Keratinocyte (primary cell): ENCODE measurements at regions not wholly inside any gene's neighbourhood (a gene's known extent, or its start where the extent isn't known, plus 50 kb on each side); places are given as distances from the start of the nearest gene placed in this dataset.

Experiments
- DNase-seq: peaks from one replicate; pipeline ENCODE4 v3.0.0-alpha.2; 2011; ENCODE audit warnings: low read depth, missing footprints, low spot score
- FAIRE-seq: peaks from 2 replicates; lab custom pipeline; 2011; peaks lifted over from hg19 to GRCh38; lab: Jason Lieb, UNC
- H2AFZ ChIP-seq: 2 replicates; pipeline ENCODE4 v1.6.0; 2012; ENCODE audit warnings: low read length, control low read depth, inconsistent platforms; ENCODE audit not compliant: control insufficient read depth
- H3K27ac ChIP-seq: 2 replicates; pipeline ENCODE4 v1.5.1; 2011; ENCODE audit warnings: low read length; ENCODE audit not compliant: control insufficient read depth, insufficient read depth
- H3K27me3 ChIP-seq: 3 replicates; pipeline ENCODE4 v1.6.0; 2011; ENCODE audit warnings: low read length; ENCODE audit not compliant: control insufficient read depth, insufficient read depth; ENCODE audit errors: extremely low read depth
- H3K36me3 ChIP-seq, 2 experiments: 2 replicates in 1 of 2; 3 replicates in 1 of 2; pipeline ENCODE4 v1.5.1; 2011; ENCODE audit warnings: low read length in 2 of 2, mild to moderate bottlenecking in 1 of 2; ENCODE audit not compliant: control insufficient read depth in 2 of 2, insufficient read depth in 2 of 2; ENCODE audit errors: extremely low read depth in 1 of 2
- H3K4me1 ChIP-seq: 3 replicates; pipeline ENCODE4 v1.5.1; 2011; ENCODE audit warnings: low read length; ENCODE audit not compliant: control insufficient read depth, insufficient read depth; ENCODE audit errors: extremely low read depth
- H3K4me2 ChIP-seq: 3 replicates; pipeline ENCODE4 v1.6.0; 2011; ENCODE audit warnings: low read depth, low read length; ENCODE audit not compliant: control insufficient read depth, insufficient read depth; ENCODE audit errors: extremely low read depth
- H3K4me3 ChIP-seq, 3 experiments: fragments of 200-600 bp in 1 of 3; sonication (generic) in 1 of 3; 2 replicates in 2 of 3; 3 replicates in 1 of 3; pipeline ENCODE4 v1.5.1; 2011 to 2016; ENCODE audit warnings: low read length in 3 of 3, mild to moderate bottlenecking in 3 of 3, control low read depth in 2 of 3, inconsistent platforms in 1 of 3, low read depth in 1 of 3, mixed read lengths in 1 of 3, mixed run types in 1 of 3, moderate library complexity in 1 of 3; ENCODE audit not compliant: control insufficient read depth in 2 of 3, insufficient read depth in 2 of 3; ENCODE audit errors: extremely low read depth in 1 of 3
- H3K79me2 ChIP-seq: 2 replicates; pipeline ENCODE4 v1.6.0; 2012; ENCODE audit warnings: low read length; ENCODE audit not compliant: control insufficient read depth, insufficient read depth
- H3K9ac ChIP-seq: 3 replicates; pipeline ENCODE4 v1.6.0; 2011; ENCODE audit warnings: low read length; ENCODE audit not compliant: control insufficient read depth, insufficient read depth; ENCODE audit errors: extremely low read depth
- H3K9me1 ChIP-seq: 3 replicates; pipeline ENCODE4 v1.6.0; 2011; ENCODE audit warnings: low read length; ENCODE audit not compliant: control insufficient read depth, insufficient read depth; ENCODE audit errors: extremely low read depth
- H3K9me3 ChIP-seq: 2 replicates; pipeline ENCODE4 v1.5.1; 2012; ENCODE audit warnings: low read depth, low read length; ENCODE audit not compliant: control insufficient read depth
- H4K20me1 ChIP-seq: 3 replicates; pipeline ENCODE4 v1.6.0; 2011; ENCODE audit warnings: low read length; ENCODE audit not compliant: control insufficient read depth, insufficient read depth; ENCODE audit errors: extremely low read depth
- CTCF ChIP-seq, 3 experiments: IDR thresholded peaks in 1 of 3; conservative IDR thresholded peaks in 1 of 3; optimal IDR thresholded peaks in 1 of 3; 2 replicates in 2 of 3; 3 replicates in 1 of 3; pipeline versions ENCODE3 to v1.5.1; 2011; ENCODE audit warnings: low read length in 3 of 3, mild to moderate bottlenecking in 3 of 3, moderate library complexity in 2 of 3, control low read depth in 1 of 3, inconsistent platforms in 1 of 3; ENCODE audit not compliant: insufficient read depth in 2 of 3; ENCODE audit errors: extremely low read depth in 1 of 3
- EZH2 ChIP-seq: IDR thresholded peaks from one replicate; pipeline ENCODE4 v1.6.1; 2012; ENCODE audit warnings: inconsistent platforms, mild to moderate bottlenecking, low read length, moderate library complexity
- dilution Hi-C: fragments of 300-500 bp; cut with MboI; formaldehyde crosslinking; loops from one replicate; pipeline ENCODE4 v1.7.0; 2020; ENCODE audit warnings: low sequenced_read_pairs; ENCODE audit not compliant: extremely low pct_ligation_motif_present

- FAIRE-seq: no peak
- H3K27me3 ChIP-seq: no peaks in the 10 kb centered on the region
- no peak overlapping the region for H3K9ac ChIP-seq
- no peak overlapping the region for H3K27ac ChIP-seq
- no peaks in the 10 kb centered on the region for H3K4me1 ChIP-seq
- no peak overlapping the region for H3K4me3 ChIP-seq
- TF ChIP-seq CTCF (optimal IDR thresholded peaks at IDR 0.05 in 1 of 3, IDR thresholded peaks at IDR 0.05 in 1 of 3, conservative IDR thresholded peaks at IDR 0.05 in 1 of 3; ENCODE audit: extremely low read depth in 1 of 3, insufficient read depth in 2 of 3, low read length in 3 of 3) (no peak), EZH2 (no peak)
- H3K79me2 ChIP-seq: no peaks in the 10 kb centered on the region
- no peaks in the 10 kb centered on the region for H4K20me1 ChIP-seq
- dilution Hi-C loops: no loop called here
- no peaks in the 10 kb centered on the region for H3K36me3 ChIP-seq
- H2AFZ ChIP-seq: no peak overlapping the region
- no peaks in the 10 kb centered on the region for H3K9me3 ChIP-seq
- no peak overlapping the region for H3K4me2 ChIP-seq
- H3K9me1 ChIP-seq: no peaks in the 10 kb centered on the region
- DNase-seq: no peak
Measured at GRCh38 chr11:127376301-127376700, 375.7 kb upstream of the KIRREL3 start.

- Histone ChIP-seq H2AFZ (no peak overlapping the region), H3K79me2 (no peaks in the 10 kb centered on the region), H3K27me3 (no peaks in the 10 kb centered on the region), H3K9ac (no peak overlapping the region), H4K20me1 (no peaks in the 10 kb centered on the region), H3K9me1 (no peaks in the 10 kb centered on the region), H3K4me3 (no peak overlapping the region), H3K9me3 (no peaks in the 10 kb centered on the region), H3K36me3 (no peaks in the 10 kb centered on the region), H3K4me1 (no peaks in the 10 kb centered on the region), H3K27ac (no peak overlapping the region), H3K4me2 (no peak overlapping the region)
- TF ChIP-seq CTCF (optimal IDR thresholded peaks at IDR 0.05 in 1 of 3, IDR thresholded peaks at IDR 0.05 in 1 of 3, conservative IDR thresholded peaks at IDR 0.05 in 1 of 3; ENCODE audit: extremely low read depth in 1 of 3, insufficient read depth in 2 of 3, low read length in 3 of 3): no peak
- TF ChIP-seq EZH2: no peak
- no peak for FAIRE-seq
- dilution Hi-C loops: no loop called here
- DNase-seq: no peak
Measured at GRCh38 chr11:127369356-127369755, 368.8 kb upstream of the KIRREL3 start.
